ENCODE measurements at regions not wholly inside any gene's neighbourhood (a gene's known extent, or its start where the extent isn't known, plus 50 kb on each side); places are given as distances from the start of the nearest gene placed in this dataset.

GRCh38 chr2:187115627-187116026 lies 266.7 kb upstream of the ZSWIM2 start:
- no peak for TF ChIP-seq POLR2A (IDR thresholded peaks at IDR 0.05)
- no peak for TF ChIP-seq CTCF (IDR thresholded peaks at IDR 0.05 in 8 of 11, conservative IDR thresholded peaks at IDR 0.05 in 3 of 11)
- TF ChIP-seq POLR2AphosphoS5 (IDR thresholded peaks at IDR 0.05), result no peak

Data from spleen (tissue), 7 donors.